ENCODE measurements at regions not wholly inside any gene's neighbourhood (a gene's known extent, or its start where the extent isn't known, plus 50 kb on each side); places are given as distances from the start of the nearest gene placed in this dataset.
"Not testable (repeated sequence)": the region's sequence is repeated elsewhere in the genome, so short reads cannot be mapped to it uniquely, and the experiment has no call there.

DNA sequence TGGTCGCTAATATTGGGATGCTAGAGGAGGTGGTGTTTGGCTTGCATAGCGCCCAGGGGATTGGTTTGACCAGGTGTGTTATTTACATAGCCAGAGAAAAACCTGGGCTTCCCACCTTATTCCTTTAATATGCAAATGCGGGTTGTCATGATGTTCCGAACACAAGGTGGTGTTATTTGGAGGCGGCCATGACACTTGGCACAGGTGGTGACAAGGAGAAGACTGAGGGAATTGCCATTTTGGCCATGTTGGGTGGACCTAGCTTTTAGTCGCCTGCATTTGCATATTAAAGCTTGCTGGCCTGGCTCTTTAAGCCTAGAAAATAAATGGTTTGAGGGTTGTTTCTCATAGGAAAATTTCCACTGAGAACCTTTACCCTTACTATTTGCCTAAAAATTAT, 490.5 kb downstream of the SIPA1L2 start:
- no peak for DNase-seq (ENCODE audit: low read depth in 2 of 2)

GRCh38 chr1:232138044-232138443, 491.9 kb downstream of the SIPA1L2 start:
- DNase-seq (ENCODE audit: low read depth in 2 of 2) = no peak

- DNase-seq (ENCODE audit: low read depth in 2 of 2) = no peak
Measured at GRCh38 chr1:232137066-232137465, 492.9 kb downstream of the SIPA1L2 start.

- no peak for DNase-seq (ENCODE audit: low read depth in 2 of 2)
Measured at GRCh38 chr1:232136136-232136535, 493.8 kb downstream of the SIPA1L2 start.

DNA sequence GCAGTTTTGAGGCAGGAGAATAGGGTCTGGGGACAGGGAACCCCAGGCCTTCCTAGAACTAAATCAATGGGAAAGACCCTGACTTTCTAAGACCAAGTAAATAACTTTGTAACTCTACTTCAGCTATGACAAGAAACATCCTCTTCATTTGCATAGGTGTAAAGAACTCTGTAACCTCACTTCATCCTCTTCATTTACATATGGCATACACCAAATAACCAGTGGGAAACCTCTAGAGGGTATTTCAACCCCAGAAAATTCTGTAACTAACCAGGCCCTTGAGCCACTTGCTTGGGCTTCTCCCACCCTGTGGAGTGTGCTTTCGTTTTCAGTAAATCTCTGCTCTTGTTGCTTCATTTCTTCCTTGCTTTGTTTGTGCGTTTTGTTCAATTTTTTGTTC, 495.6 kb downstream of the SIPA1L2 start:
- no peak for DNase-seq (ENCODE audit: low read depth in 2 of 2)

DNA sequence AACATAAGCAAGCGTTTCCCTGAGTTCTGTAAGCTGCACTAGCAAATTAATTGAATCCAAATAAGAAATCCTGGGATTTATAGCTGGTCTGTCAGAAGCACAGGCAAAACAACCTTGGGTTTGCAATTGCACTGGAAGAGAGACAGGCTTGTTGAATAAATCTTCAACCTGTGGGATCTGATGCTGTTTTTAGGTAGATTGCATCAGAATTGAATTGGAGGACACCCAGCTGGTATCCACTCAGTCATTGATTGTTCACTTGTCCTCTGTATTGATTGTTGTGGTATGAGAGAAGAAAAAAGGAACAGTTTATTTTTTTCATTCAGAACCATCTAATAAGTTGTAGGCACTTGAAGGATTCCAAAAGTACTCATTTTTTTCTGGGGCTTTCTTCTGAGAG, 497.4 kb downstream of the SIPA1L2 start:
- no peak for DNase-seq (ENCODE audit: low read depth in 2 of 2)

DNA sequence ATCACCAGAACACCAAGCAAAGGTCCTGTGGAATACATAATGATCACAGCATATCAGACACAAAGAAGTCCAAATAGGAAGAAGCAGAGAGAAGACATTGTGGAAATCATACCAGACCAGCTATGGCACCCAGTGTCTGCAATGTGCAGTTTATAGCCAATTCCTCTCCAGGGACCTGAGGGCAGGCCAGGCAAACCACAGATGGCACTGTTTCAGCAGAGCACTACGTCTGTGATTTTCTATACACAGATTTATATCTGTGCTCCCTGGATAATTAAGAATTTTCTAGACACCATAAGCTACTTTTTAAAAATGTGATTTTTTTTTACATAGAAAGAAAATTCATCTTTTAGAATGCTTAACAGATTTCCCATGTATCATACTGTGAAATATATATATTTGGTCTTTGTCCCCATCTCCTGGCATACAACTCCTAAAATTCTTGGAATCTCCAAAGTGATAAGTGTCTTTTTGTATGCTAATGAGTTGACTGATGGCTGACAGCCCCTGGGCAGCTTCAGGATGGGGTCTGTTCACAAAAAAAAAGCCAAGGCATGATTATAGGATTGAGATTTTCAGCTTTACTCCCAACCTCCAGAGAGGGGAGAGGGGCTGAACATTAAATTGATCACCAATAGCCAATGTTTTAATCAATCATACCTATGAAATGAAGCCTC, 498.1 kb downstream of the SIPA1L2 start:
- DNase-seq (ENCODE audit: low read depth in 2 of 2) = no peak

GRCh38 chr1:232130815-232131480, 499.0 kb downstream of the SIPA1L2 start:
- DNase-seq (ENCODE audit: low read depth in 2 of 2) = no peak

GRCh38 chr1:232127190-232127589, 500.6 kb downstream of the DISC1 start:
- DNase-seq (ENCODE audit: low read depth in 2 of 2) = peak in 1 of 2 experiments; percentile 45

DNA sequence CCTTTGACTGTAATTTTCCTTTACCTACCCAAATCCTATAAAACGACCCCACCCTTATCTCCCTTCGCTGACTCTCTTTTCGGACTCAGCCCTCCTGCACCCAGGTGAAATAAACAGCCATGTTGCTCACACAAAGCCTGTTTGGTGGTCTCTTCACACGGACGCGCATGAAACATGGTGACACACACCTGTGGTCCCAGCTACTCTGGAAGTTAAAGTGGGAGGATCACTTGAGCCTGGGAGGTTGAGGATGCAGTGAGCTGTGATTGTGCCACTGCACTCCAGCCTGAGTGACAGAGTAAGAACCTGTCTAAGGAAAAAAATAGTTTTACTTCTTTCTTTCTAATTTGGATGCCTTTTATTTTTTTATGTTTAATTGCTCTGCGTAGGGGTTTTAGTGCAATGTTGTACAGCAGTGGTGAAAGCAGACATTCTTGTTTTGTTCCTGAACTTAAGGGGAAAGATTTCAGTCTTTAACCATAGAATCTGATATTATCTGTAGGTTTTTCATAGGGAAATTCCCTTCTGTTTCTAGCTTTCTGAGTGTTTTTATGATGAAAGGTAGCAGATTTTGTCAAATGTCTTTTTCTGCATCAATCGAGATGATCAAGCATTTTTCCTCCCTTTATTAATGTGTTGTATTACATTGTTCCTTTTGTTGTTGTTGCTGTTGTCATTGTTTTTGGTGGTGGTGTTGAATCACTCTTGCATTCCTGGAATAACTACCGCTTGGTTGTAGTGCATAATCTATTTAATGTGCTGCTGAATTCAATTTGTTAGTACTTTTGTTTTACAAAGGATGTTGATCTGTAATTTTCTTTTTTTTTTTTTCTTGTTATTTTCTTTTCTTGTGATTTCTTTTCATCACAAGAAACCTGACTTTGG, 497.4 kb downstream of the DISC1 start:
- no peak for DNase-seq (ENCODE audit: low read depth in 2 of 2)

DNA sequence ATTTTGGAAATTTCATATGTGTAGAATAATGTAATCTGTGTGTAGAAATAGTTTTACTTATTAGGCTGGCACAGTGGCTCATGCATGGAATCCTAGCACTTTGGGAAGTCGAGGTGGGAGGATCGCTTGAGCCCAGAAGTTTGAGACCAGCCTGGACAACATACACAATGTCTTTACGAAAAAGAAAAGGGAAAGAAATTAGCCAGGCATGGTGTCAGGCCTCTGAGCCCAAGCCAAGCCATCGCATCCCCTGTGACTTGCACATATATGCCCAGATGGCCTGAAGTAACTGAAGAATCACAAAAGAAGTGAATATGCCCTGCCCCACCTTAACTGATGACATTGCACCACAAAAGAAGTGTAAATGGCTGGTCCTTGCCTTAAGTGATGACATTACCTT, 491.3 kb downstream of the DISC1 start:
- DNase-seq (ENCODE audit: low read depth in 2 of 2) = not testable (repeated sequence)

DNA sequence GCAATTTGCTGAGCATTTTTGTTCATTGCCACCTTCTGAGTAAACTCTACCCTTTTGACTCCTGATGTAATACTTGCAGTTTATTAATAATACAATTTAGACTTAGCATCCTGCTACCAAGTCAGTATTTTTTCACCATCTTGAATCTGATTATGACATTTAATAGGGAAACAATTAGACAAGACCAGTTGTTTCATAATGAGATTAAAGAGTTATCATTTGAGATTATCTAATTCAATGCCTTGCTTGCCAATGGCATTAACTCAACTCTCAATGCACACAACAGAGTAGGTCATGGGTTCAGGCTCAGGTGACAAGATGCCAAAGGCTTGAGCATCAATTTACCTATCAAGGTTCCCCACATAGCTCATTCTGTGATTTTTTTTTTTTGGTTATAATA, 488.4 kb downstream of the DISC1 start:
- DNase-seq (ENCODE audit: low read depth in 2 of 2) = no peak

DNA sequence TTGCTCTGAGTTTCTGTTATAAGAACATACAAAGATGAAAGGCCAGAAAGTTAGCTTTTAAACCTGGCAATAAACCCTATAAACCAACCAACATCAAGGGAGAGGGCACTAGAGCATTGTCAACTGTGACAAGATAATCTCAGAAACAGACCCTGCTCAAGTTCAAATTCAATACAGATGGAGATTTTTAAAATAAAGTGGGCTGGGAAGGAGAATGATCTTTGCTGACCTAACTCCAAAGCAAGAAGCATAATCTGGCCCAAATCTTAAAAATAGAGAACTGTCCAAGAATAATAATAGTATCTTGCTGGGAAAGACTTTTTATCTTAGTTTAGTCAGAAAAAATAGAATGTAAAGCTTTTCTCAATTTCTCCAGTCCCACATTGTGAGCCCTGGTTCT, 485.5 kb downstream of the DISC1 start:
- DNase-seq (ENCODE audit: low read depth in 2 of 2) = no peak

GRCh38 chr1:232111611-232112010, 485.0 kb downstream of the DISC1 start:
- DNase-seq (ENCODE audit: low read depth in 2 of 2) = peak; percentile 64 to 66

GRCh38 chr1:232110281-232111090, 483.9 kb downstream of the DISC1 start:
- DNase-seq (ENCODE audit: low read depth in 2 of 2) = peak; percentile 96

DNA sequence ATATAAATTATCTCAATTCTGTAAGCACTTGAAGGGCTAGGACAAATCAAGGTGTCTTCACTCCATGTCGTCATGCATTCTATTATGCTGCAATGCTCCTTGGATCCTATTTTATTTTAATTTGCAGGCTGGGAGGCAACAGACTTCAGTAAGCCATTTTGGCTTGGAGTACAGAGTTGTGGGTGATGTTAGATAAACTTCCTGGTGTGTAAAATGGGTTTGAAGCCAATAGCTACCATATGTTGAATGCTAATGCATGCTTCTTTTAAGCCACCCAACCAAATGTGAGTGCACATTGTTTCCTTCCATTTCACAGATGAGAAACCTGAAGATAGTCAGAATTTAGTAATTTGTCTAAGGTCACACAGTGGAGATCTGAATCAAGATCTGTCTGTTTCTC, 482.8 kb downstream of the DISC1 start:
- no peak for DNase-seq (ENCODE audit: low read depth in 2 of 2)

DNA sequence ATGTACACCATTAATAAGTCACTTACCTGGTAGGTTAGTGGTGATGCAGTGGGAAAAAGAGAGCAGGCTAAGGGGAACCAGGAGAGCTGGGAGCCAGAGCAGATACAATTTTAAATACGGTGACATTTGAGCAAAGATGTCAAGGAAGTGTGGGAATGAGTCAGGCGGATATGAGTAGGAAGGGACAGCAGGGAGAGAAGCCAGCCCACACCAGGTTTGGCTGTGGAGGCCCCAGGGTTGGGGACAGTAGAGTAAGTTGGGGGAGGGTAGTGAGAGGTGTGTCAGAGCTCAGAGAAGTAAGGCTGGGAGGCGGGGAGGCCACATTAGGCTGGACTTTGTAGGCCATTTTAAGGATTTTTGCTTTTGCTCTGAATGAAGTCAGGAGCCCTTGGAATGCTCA, 482.0 kb downstream of the DISC1 start:
- no peak for DNase-seq (ENCODE audit: low read depth in 2 of 2)

- DNase-seq (ENCODE audit: low read depth in 2 of 2) = no peak
Measured at GRCh38 chr1:232106415-232106814, 479.8 kb downstream of the DISC1 start.

- DNase-seq (ENCODE audit: low read depth in 2 of 2) = no peak
Measured at GRCh38 chr1:232105561-232105960, 479.0 kb downstream of the DISC1 start.

DNA sequence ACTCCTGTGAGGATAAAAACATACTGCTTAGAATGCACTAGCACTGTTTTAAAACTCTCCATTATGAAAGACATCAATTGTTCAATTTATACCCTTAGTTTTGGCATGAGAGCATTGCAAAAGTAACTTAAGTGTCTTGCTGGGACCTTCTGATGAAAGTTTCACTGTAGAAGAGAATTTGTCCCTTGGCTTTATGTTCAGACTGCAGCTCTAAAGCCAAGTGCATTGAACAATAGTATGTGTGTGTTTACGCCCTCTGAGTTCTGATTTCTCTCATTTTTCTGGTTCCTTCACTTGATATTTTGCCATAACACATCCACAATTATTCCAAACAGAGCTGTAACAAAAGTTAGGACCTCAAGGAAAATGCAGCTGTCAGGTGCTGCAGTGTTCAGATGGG, 474.6 kb downstream of the DISC1 start:
- DNase-seq (ENCODE audit: low read depth in 2 of 2) = no peak

DNA sequence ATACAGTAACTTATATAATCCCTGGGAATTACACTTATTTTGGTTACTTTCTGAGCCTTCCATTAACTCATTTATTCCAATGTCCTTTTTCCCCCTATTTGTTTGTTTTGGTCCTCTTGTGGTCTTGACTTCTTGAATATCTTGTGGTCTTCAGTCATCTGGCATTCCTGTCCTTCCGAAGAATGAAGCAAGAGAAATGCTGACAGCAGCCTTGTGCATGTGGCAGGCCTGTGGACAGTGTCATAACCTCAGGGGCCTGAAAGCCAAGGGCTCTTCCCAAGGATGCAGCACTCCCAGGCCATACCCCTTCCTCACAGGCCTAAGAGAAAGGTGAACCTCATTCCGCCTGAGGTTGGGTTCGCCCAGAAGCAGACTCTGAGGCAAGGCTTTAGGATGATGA, 470.2 kb downstream of the DISC1 start:
- DNase-seq (ENCODE audit: low read depth in 2 of 2) = no peak
